H1 (cell line): ENCODE measurements at regions not wholly inside any gene's neighbourhood (a gene's known extent, or its start where the extent isn't known, plus 50 kb on each side); places are given as distances from the start of the nearest gene placed in this dataset.

Experiments
- CTCF ChIA-PET: fragments of 300-600 bp; sonication (Branson Sonifier 250); formaldehyde crosslinking; loops from one replicate; lab custom pipeline; 2021; ENCODE audit not compliant: partially characterized antibody; lab: Charles Lee
- POLR2A ChIA-PET: fragments of 300-600 bp; sonication (Branson Sonifier 250); formaldehyde crosslinking; loops from one replicate; lab custom pipeline; 2021; ENCODE audit warnings: inconsistent platforms; ENCODE audit not compliant: partially characterized antibody; lab: Charles Lee
- DNase-seq, 2 experiments: peaks; one replicate each; pipeline versions ENCODE4 v3.0.0 to v3.0.0-alpha.2; 2010 to 2022; ENCODE audit warnings: low spot score in 2 of 2, low read depth in 1 of 2, mixed read lengths in 1 of 2
- FAIRE-seq: peaks from 2 replicates; lab custom pipeline; 2011; peaks lifted over from hg19 to GRCh38; lab: Jason Lieb, UNC
- H2AFZ ChIP-seq: 2 replicates; pipeline ENCODE4 v1.8.1; 2012; ENCODE audit warnings: low read length, inconsistent platforms
- H2AK5ac ChIP-seq: 2 replicates; pipeline ENCODE4 v1.6.1; 2013; ENCODE audit warnings: low read depth, low read length
- H2BK120ac ChIP-seq: replicated peaks from 2 replicates; pipeline ENCODE3; 2013; ENCODE audit warnings: low read depth, low read length, inconsistent platforms
- H2BK12ac ChIP-seq: 2 replicates; pipeline ENCODE4 v1.6.1; 2013; ENCODE audit warnings: low read depth, low read length
- H2BK15ac ChIP-seq: 2 replicates; pipeline ENCODE4 v1.6.1; 2013; ENCODE audit warnings: low read length
- H2BK20ac ChIP-seq: 2 replicates; pipeline ENCODE4 v1.6.1; 2013; ENCODE audit warnings: low read length
- H2BK5ac ChIP-seq: 2 replicates; pipeline ENCODE4 v1.6.1; 2013; ENCODE audit warnings: low read depth, low read length
- H3K14ac ChIP-seq: 2 replicates; pipeline ENCODE4 v1.6.1; 2013; ENCODE audit warnings: inconsistent platforms; ENCODE audit not compliant: insufficient read length
- H3K18ac ChIP-seq: 2 replicates; pipeline ENCODE4 v1.6.1; 2013; ENCODE audit warnings: low read length; ENCODE audit errors: extremely low read depth
- H3K23ac ChIP-seq: 2 replicates; pipeline ENCODE4 v1.6.1; 2013; ENCODE audit warnings: inconsistent platforms; ENCODE audit not compliant: insufficient read length
- H3K23me2 ChIP-seq: 2 replicates; pipeline ENCODE4 v1.6.1; 2013; ENCODE audit warnings: low read depth, low read length
- H3K27ac ChIP-seq: 2 replicates; pipeline ENCODE4 v1.6.1; 2011; ENCODE audit warnings: low read depth, low read length, inconsistent platforms
- H3K27me3 ChIP-seq, 4 experiments: replicated peaks in 1 of 4; 1 replicate in 1 of 4; 2 replicates in 3 of 4; pipeline versions ENCODE4 v1.6.1 to v1.8.1; 2011 to 2013; ENCODE audit warnings: low read length in 3 of 4, mild to moderate bottlenecking in 3 of 4, inconsistent platforms in 2 of 4, mixed read lengths in 2 of 4, moderate library complexity in 1 of 4; ENCODE audit not compliant: control insufficient read depth in 3 of 4, insufficient read depth in 3 of 4; ENCODE audit errors: extremely low read depth in 1 of 4
- H3K36me3 ChIP-seq, 4 experiments: 2 replicates each; pipeline versions ENCODE4 v1.6.1 to v1.8.1; 2011 to 2013; ENCODE audit warnings: mild to moderate bottlenecking in 4 of 4, low read length in 3 of 4, moderate library complexity in 2 of 4, control low read depth in 1 of 4, inconsistent platforms in 1 of 4; ENCODE audit not compliant: insufficient read depth in 4 of 4, control insufficient read depth in 2 of 4
- H3K4ac ChIP-seq: replicated peaks from 2 replicates; pipeline ENCODE3; 2013; ENCODE audit warnings: low read length, low read depth, mixed read lengths, inconsistent platforms; ENCODE audit not compliant: insufficient read length
- H3K4me1 ChIP-seq, 4 experiments: replicated peaks in 1 of 4; 1 replicate in 1 of 4; 2 replicates in 3 of 4; pipeline versions ENCODE4 v1.6.1 to v1.8.1; 2011 to 2013; ENCODE audit warnings: low read length in 3 of 4, inconsistent platforms in 2 of 4, mixed read lengths in 1 of 4; ENCODE audit not compliant: insufficient read depth in 4 of 4, control insufficient read depth in 3 of 4
- H3K4me2 ChIP-seq, 2 experiments: 2 replicates each; pipeline versions ENCODE4 v1.6.1 to v1.8.1; 2011 to 2013; ENCODE audit warnings: low read depth in 2 of 2, low read length in 2 of 2, control low read depth in 1 of 2, inconsistent platforms in 1 of 2, mild to moderate bottlenecking in 1 of 2; ENCODE audit not compliant: insufficient read depth in 1 of 2
- H3K4me3 ChIP-seq, 4 experiments: fragments of 200-600, 300-600 bp in 1 of 4; sonication (generic), shearing (Covaris generic), sonication (Bioruptor Twin) in 1 of 4; 2 replicates each; pipeline versions ENCODE4 v1.5.1 to v1.8.1; 2011 to 2016; ENCODE audit warnings: low read length in 4 of 4, low read depth in 3 of 4, control low read depth in 2 of 4, inconsistent platforms in 2 of 4, mild to moderate bottlenecking in 2 of 4, mixed read lengths in 1 of 4, moderate library complexity in 1 of 4; ENCODE audit not compliant: insufficient read depth in 2 of 4; ENCODE audit errors: extremely low read depth in 1 of 4
- H3K56ac ChIP-seq: replicated peaks from 2 replicates; pipeline ENCODE3; 2013; ENCODE audit warnings: low read depth, mild to moderate bottlenecking, mixed read lengths, low read length, inconsistent platforms; ENCODE audit not compliant: insufficient read length
- H3K79me1 ChIP-seq: 2 replicates; pipeline ENCODE4 v1.6.1; 2013; ENCODE audit warnings: low read depth, low read length, control low read depth
- H3K79me2 ChIP-seq, 2 experiments: 2 replicates each; pipeline versions ENCODE4 v1.6.1 to v1.8.1; 2012 to 2013; ENCODE audit warnings: low read length in 2 of 2, mild to moderate bottlenecking in 2 of 2, inconsistent platforms in 1 of 2; ENCODE audit not compliant: insufficient read depth in 2 of 2, control insufficient read depth in 1 of 2
- H3K9ac ChIP-seq, 4 experiments: replicated peaks in 1 of 4; 1 replicate in 1 of 4; 2 replicates in 3 of 4; pipeline versions ENCODE4 v1.6.1 to v1.8.1; 2011 to 2013; ENCODE audit warnings: low read depth in 3 of 4, low read length in 3 of 4, control low read depth in 2 of 4, mild to moderate bottlenecking in 2 of 4, moderate library complexity in 2 of 4, inconsistent platforms in 1 of 4; ENCODE audit errors: extremely low read depth in 1 of 4
- H3K9me3 ChIP-seq, 2 experiments: 2 replicates each; pipeline versions ENCODE4 v1.6.1 to v1.8.1; 2012 to 2013; ENCODE audit warnings: mild to moderate bottlenecking in 2 of 2, moderate library complexity in 2 of 2, control low read depth in 1 of 2, inconsistent platforms in 1 of 2, low read depth in 1 of 2, low read length in 1 of 2, mixed read lengths in 1 of 2; ENCODE audit not compliant: insufficient read depth in 2 of 2
- H4K20me1 ChIP-seq, 2 experiments: replicated peaks in 1 of 2; 2 replicates each; pipeline versions ENCODE3 to v1.8.1; 2011 to 2013; ENCODE audit warnings: inconsistent platforms in 2 of 2, low read length in 2 of 2, mild to moderate bottlenecking in 1 of 2; ENCODE audit not compliant: insufficient read depth in 2 of 2, control insufficient read depth in 1 of 2
- H4K5ac ChIP-seq: 2 replicates; pipeline ENCODE4 v1.6.1; 2013; ENCODE audit warnings: low read length, low read depth, mixed read lengths, inconsistent platforms; ENCODE audit not compliant: insufficient read length
- H4K8ac ChIP-seq: 2 replicates; pipeline ENCODE4 v1.8.0; 2013; ENCODE audit warnings: mild to moderate bottlenecking, moderate library complexity, low read length, inconsistent platforms; ENCODE audit not compliant: insufficient read depth; ENCODE audit errors: extremely low read depth
- H4K91ac ChIP-seq: replicated peaks from 2 replicates; pipeline ENCODE3; 2013; ENCODE audit warnings: low read length, mixed read lengths, inconsistent platforms; ENCODE audit not compliant: insufficient read length
- CEBPB ChIP-seq: IDR thresholded peaks from 2 replicates; pipeline ENCODE4 v1.6.1; 2012; ENCODE audit warnings: low read depth, low read length
- CHD2 ChIP-seq: IDR thresholded peaks from 2 replicates; pipeline ENCODE4 v1.6.1; 2012; ENCODE audit warnings: low read length, improper control_type of control experiment
- HDAC2 ChIP-seq, 2 experiments: fragments of 300-600 bp in 1 of 2; sonication (generic) in 1 of 2; IDR thresholded peaks; 2 replicates each; pipeline ENCODE4 v1.6.1; 2011 to 2012; ENCODE audit warnings: low read depth in 2 of 2, low read length in 2 of 2, mild to moderate bottlenecking in 2 of 2, moderate library complexity in 2 of 2, borderline replicate concordance in 1 of 2, inconsistent platforms in 1 of 2
- KDM1A ChIP-seq: fragments of 200-600, 300-600 bp; sonication (generic); IDR thresholded peaks from 2 replicates; pipeline ENCODE4 v1.7.1; 2016; ENCODE audit warnings: mild to moderate bottlenecking, low read length, borderline replicate concordance
- POLR2AphosphoS5 ChIP-seq: IDR thresholded peaks from 2 replicates; pipeline ENCODE4 v1.6.1; 2011; ENCODE audit warnings: low read depth, low read length
- SIN3A ChIP-seq, 2 experiments: IDR thresholded peaks in 1 of 2; conservative IDR thresholded peaks in 1 of 2; 2 replicates each; pipeline ENCODE4 v1.6.1; 2011 to 2012; ENCODE audit warnings: low read length in 2 of 2, improper control_type of control experiment in 1 of 2, low read depth in 1 of 2, mild to moderate bottlenecking in 1 of 2
- WGBS, 2 experiments: shearing (Covaris generic) in 1 of 2; methylation state at CpG; one replicate each; pipeline versions ENCODE4 v1.1.6 to v1.1.7; 2013 to 2015; ENCODE audit warnings: low lambda C conversion rate in 2 of 2, mixed read lengths in 2 of 2, inconsistent platforms in 1 of 2, low coverage in 1 of 2, missing lambda C conversion rate in 1 of 2; ENCODE audit not compliant: insufficient replicate concordance in 2 of 2, insufficient coverage in 1 of 2, insufficient read length in 1 of 2; ENCODE audit errors: extremely low coverage in 1 of 2, missing lambda C conversion rate in 1 of 2; 5-methylcytosine and 5-hydroxymethylcytosine counted together

DNA sequence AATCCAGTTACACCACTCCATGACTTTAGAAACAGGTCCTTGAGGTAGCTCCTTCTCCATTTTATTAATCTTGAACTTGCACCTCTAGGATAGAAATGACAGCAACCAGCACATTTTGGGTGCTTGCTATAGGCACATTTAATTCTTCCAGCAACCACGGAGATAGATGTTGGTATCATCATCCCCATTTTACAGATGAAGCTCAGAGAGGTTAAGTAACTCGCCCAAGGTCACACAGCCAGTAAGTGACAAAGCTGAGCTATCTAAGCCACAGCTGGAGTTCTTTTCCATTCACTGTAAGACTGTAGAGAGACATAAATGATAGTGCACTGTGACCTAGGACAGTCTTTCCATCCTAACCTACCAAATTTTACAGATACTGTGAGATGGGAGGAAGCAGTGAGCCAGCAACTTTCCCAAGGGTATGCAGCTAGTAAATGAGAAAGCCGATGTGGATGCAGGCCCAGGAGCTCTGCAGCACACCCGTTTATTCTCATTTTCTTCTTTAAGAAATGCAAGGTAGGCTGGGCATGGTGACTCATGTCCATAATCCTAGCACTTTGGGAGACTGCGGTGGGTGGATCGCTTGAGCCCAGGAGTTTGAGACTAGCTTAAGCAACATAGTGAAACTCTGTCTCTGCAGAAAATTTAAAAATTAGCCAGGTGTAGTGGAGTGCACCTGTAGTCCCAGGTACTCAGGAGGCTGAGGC, 103.2 kb downstream of the TBX5 start:
- Histone ChIP-seq H3K4me2 (no peak overlapping the region), H3K4me1 (peaks cover 0 to 12% (median 5%) of the 10 kb centered on the region in 4 experiments; a peak in 5 of 7 replicates), H2AK5ac (no peak overlapping the region), H3K4ac (no peak overlapping the region), H4K8ac (no peak overlapping the region), H3K14ac (no peak overlapping the region), H3K23me2 (no peaks in the 10 kb centered on the region), H2BK15ac (0 out of 2 replicates have a peak overlapping the region, but pooled peaks have one; percentile 33), H3K79me1 (no peaks in the 10 kb centered on the region), H3K9me3 (no peaks in the 10 kb centered on the region), H4K20me1 (no peaks in the 10 kb centered on the region), H3K36me3 (no peaks in the 10 kb centered on the region), H2AFZ (no peak overlapping the region), H3K4me3 (no peak overlapping the region), H2BK12ac (0 out of 2 replicates have a peak overlapping the region, but pooled peaks have one; percentile 19), H2BK5ac (no peak overlapping the region), H3K18ac (no peak overlapping the region), H3K27ac (no peak overlapping the region), H2BK20ac (no peak overlapping the region), H3K23ac (no peak overlapping the region), H3K56ac (no peak overlapping the region), H4K91ac (no peak overlapping the region), H3K79me2 (no peaks in the 10 kb centered on the region), H2BK120ac (no peak overlapping the region), H3K27me3 (no peaks in the 10 kb centered on the region), H4K5ac (no peak overlapping the region), H3K9ac (no peak overlapping the region)
- DNase-seq = no peak
- POLR2A ChIA-PET = interaction anchor here (1.0 kb wide), 1 partner anchor 9 kb away, joined by 4 read pairs; no protein-coding TSS in a partner anchor
- CTCF ChIA-PET = interaction anchor here (1.0 to 3.1 kb wide), 11 partner anchors 9 to 78 kb away, joined by 3 to 18 read pairs (median 4); no protein-coding TSS in a partner anchor
- no peak for FAIRE-seq
- WGBS, 2 experiments = 75% methylated on average over 6 of the region's 6 CpGs; no CpG with 5 or more reads in 1 of the 2 experiments
- no peak for TF ChIP-seq CEBPB
- no peak for TF ChIP-seq CHD2
- peak; percentile 98 for TF ChIP-seq KDM1A
- TF ChIP-seq SIN3A (conservative IDR thresholded peaks at IDR 0.05 in 1 of 2, IDR thresholded peaks at IDR 0.05 in 1 of 2; ENCODE audit: low read depth in 1 of 2, low read length in 2 of 2) = no peak
- no peak for TF ChIP-seq POLR2AphosphoS5
- peak in 1 of 2 experiments; percentile 93; a peak in 1 of 4 replicates for TF ChIP-seq HDAC2 (IDR thresholded peaks at IDR 0.05; ENCODE audit: borderline replicate concordance in 1 of 2, low read depth in 2 of 2, low read length in 2 of 2)
